MM.1S (cell line): ENCODE measurements at regions not wholly inside any gene's neighbourhood (a gene's known extent, or its start where the extent isn't known, plus 50 kb on each side); places are given as distances from the start of the nearest gene placed in this dataset.

Experiments used
- DNase-seq: peaks from one replicate; pipeline ENCODE4 v3.0.0-alpha.2; 2015
- H2AFZ ChIP-seq: fragments of 300-600 bp; sonication (generic); 2 replicates; pipeline ENCODE4 v1.6.0; 2016; ENCODE audit warnings: antibody characterized with exemption, low read length
- H3F3A ChIP-seq: fragments of 300-600 bp; sonication (generic); 2 replicates; pipeline ENCODE4 v1.6.1; 2016; ENCODE audit warnings: mild to moderate bottlenecking, antibody characterized with exemption, low read length, moderate library complexity, mixed read lengths; ENCODE audit not compliant: insufficient read depth
- H3K27ac ChIP-seq: fragments of 300-600 bp; sonication (generic); 2 replicates; pipeline ENCODE4 v1.5.1; 2016; ENCODE audit warnings: mild to moderate bottlenecking, low read length
- H3K27me3 ChIP-seq: fragments of 300-600 bp; sonication (generic); replicated peaks from 2 replicates; pipeline ENCODE4 v1.6.0; 2016; ENCODE audit warnings: low read length; ENCODE audit not compliant: insufficient read depth
- H3K36me3 ChIP-seq: fragments of 300-600 bp; sonication (generic); replicated peaks from 2 replicates; pipeline ENCODE4 v1.6.1; 2016; ENCODE audit warnings: mild to moderate bottlenecking, low read length, mixed read lengths; ENCODE audit not compliant: insufficient read depth
- H3K4me1 ChIP-seq: fragments of 300-600 bp; sonication (generic); 2 replicates; pipeline ENCODE4 v1.6.1; 2016; ENCODE audit warnings: low read length, mixed read lengths
- H3K4me2 ChIP-seq: fragments of 300-600 bp; sonication (generic); 2 replicates; pipeline ENCODE4 v1.6.0; 2016; ENCODE audit warnings: low read depth, low read length
- H3K4me3 ChIP-seq: fragments of 300-600 bp; sonication (generic); 2 replicates; pipeline ENCODE4 v1.5.1; 2016; ENCODE audit warnings: low read length, mixed read lengths
- H3K79me2 ChIP-seq: fragments of 300-600 bp; sonication (generic); 2 replicates; pipeline ENCODE4 v1.6.1; 2016; ENCODE audit warnings: mixed run types, low read length, mixed read lengths
- H3K9ac ChIP-seq: fragments of 300-600 bp; sonication (generic); 2 replicates; pipeline ENCODE4 v1.6.1; 2016; ENCODE audit warnings: low read length, mixed read lengths
- H3K9me2 ChIP-seq: fragments of 300-600 bp; sonication (generic); replicated peaks from 2 replicates; pipeline ENCODE4 v1.6.1; 2016; ENCODE audit warnings: mild to moderate bottlenecking, low read length, mixed read lengths; ENCODE audit not compliant: insufficient read depth
- H3K9me3 ChIP-seq: fragments of 300-600 bp; sonication (generic); replicated peaks from 2 replicates; pipeline ENCODE4 v1.6.1; 2016; ENCODE audit warnings: mild to moderate bottlenecking, low read length, mixed read lengths; ENCODE audit not compliant: insufficient read depth
- H4K20me1 ChIP-seq: fragments of 300-600 bp; sonication (generic); 2 replicates; pipeline ENCODE4 v1.6.1; 2016; ENCODE audit warnings: mild to moderate bottlenecking, low read length, moderate library complexity, mixed read lengths; ENCODE audit not compliant: insufficient read depth
- EZH2 ChIP-seq: fragments of 300-600 bp; sonication (generic); optimal IDR thresholded peaks from 2 replicates; pipeline ENCODE3; 2017; ENCODE audit warnings: low read depth, mild to moderate bottlenecking, antibody characterized with exemption, low read length, mixed read lengths
- EZH2phosphoT487 ChIP-seq: fragments of 300-600 bp; sonication (generic); IDR thresholded peaks from 2 replicates; pipeline ENCODE4 v1.6.1; 2018; ENCODE audit warnings: antibody characterized with exemption, low read length
- TF ChIP-seq, protein P1 (sequence below): fragments of 300-600 bp; sonication (generic); IDR thresholded peaks from 2 replicates; pipeline ENCODE4 v1.5.1; 2016; ENCODE audit warnings: antibody characterized with exemption, low read length, mixed read lengths

DNA sequence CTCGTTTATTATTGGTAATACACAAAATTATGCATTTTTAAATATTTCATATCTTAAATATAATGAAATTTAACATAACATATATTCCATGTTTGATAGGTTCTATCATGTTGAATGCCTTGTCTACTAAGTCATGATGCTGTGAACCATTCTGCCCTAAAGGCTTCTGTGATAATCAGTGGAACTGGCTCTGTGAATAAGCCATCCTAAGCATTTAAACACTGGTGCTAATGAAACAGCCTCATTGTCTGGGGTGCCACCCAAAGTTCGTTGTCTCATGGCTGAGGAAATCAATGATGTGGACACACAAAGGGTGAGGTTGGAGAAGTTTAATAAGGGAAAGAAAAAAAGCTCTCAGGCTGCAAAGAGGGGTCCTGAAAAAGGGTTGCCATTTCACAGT lies 264.7 kb upstream of the ZRANB2 start:
- Histone ChIP-seq H3K36me3 (no peaks in the 10 kb centered on the region), H3F3A (no peaks in the 10 kb centered on the region), H4K20me1 (no peaks in the 10 kb centered on the region), H3K4me3 (no peak overlapping the region), H3K4me1 (0 out of 2 replicates have a peak, but pooled peaks cover 3% of the 10 kb centered on the region), H2AFZ (no peak overlapping the region), H3K9me2 (no peaks in the 10 kb centered on the region), H3K79me2 (no peaks in the 10 kb centered on the region), H3K9me3 (no peaks in the 10 kb centered on the region), H3K27ac (no peak overlapping the region), H3K4me2 (no peak overlapping the region), H3K9ac (no peak overlapping the region), H3K27me3 (no peaks in the 10 kb centered on the region)
- DNase-seq = no peak
- TF ChIP-seq EZH2 (no peak), EZH2phosphoT487 (no peak)
- TF ChIP-seq, protein P1, sequence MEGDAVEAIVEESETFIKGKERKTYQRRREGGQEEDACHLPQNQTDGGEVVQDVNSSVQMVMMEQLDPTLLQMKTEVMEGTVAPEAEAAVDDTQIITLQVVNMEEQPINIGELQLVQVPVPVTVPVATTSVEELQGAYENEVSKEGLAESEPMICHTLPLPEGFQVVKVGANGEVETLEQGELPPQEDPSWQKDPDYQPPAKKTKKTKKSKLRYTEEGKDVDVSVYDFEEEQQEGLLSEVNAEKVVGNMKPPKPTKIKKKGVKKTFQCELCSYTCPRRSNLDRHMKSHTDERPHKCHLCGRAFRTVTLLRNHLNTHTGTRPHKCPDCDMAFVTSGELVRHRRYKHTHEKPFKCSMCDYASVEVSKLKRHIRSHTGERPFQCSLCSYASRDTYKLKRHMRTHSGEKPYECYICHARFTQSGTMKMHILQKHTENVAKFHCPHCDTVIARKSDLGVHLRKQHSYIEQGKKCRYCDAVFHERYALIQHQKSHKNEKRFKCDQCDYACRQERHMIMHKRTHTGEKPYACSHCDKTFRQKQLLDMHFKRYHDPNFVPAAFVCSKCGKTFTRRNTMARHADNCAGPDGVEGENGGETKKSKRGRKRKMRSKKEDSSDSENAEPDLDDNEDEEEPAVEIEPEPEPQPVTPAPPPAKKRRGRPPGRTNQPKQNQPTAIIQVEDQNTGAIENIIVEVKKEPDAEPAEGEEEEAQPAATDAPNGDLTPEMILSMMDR = no peak

DNA sequence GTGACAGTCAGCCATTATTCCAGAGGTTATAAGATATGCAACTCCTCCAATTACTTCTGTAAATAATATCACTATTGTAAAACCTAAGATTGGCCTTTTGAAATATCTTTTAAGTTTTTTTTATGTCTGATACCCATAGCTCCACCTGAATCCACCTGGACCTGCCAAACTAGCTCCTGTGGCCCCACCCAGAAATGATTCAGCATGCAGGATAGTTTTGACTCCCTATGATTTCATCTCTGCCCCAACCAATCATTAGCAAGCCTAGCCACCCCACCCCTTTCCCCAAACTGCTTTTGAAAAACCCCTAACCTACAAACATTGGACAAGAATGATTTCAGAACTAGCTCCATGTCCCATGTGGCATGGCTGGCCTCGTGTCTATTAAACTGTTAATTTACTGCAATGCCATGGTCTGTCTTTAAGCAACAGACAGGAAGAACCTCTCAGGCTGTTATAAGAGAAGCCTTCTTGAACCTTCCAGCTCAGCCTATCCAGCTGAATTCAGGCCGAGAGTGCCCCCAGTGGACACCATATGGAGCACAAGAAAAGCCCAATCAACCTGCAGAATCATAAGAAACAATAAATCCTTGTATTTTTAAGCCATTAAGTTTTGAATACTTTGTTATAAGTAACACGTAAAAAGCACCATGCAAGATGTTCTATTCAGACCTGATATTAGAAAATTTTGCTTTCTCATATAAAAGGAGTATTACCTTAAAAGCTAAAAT lies 263.0 kb upstream of the ZRANB2 start:
- no peaks in the 10 kb centered on the region for H4K20me1 ChIP-seq
- no peak overlapping the region for H3K4me2 ChIP-seq
- DNase-seq = no peak
- H3K4me1 ChIP-seq = 0 out of 2 replicates have a peak, but pooled peaks cover 3% of the 10 kb centered on the region
- no peak for TF ChIP-seq EZH2
- TF ChIP-seq, protein P1 = peak; percentile 29
- no peaks in the 10 kb centered on the region for H3K36me3 ChIP-seq
- H3K9me3 ChIP-seq = no peaks in the 10 kb centered on the region
- H2AFZ ChIP-seq = no peak overlapping the region
- no peak overlapping the region for H3K9ac ChIP-seq
- H3F3A ChIP-seq = no peaks in the 10 kb centered on the region
- no peaks in the 10 kb centered on the region for H3K9me2 ChIP-seq
- no peak overlapping the region for H3K4me3 ChIP-seq
- no peak overlapping the region for H3K27ac ChIP-seq
- no peaks in the 10 kb centered on the region for H3K27me3 ChIP-seq
- H3K79me2 ChIP-seq = no peaks in the 10 kb centered on the region

DNA sequence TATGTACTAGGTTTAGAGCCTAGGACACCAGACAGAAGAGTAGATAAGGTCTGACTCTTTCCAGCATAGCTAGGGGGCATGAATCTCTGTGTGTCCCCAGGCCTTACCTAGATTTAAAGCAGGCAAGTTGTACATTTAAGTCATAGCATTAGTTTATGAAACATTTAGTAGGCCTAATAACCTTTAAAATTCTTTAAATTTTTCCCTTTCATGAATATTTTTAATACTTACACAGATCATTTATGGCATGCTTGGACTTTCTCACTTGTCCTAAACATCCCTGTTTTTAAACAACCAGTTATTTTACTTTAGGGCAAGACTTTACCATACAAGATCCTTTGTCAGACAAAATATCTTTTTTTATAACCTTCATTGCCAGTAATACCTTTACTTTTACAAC lies 258.4 kb upstream of the ZRANB2 start:
- no peaks in the 10 kb centered on the region for H3K27me3 ChIP-seq
- no peak for DNase-seq
- no peaks in the 10 kb centered on the region for H3F3A ChIP-seq
- no peak overlapping the region for H3K9ac ChIP-seq
- TF ChIP-seq, protein P1 = no peak
- TF ChIP-seq EZH2phosphoT487 (no peak), EZH2 (no peak)
- H4K20me1 ChIP-seq = no peaks in the 10 kb centered on the region
- no peaks in the 10 kb centered on the region for H3K9me2 ChIP-seq
- H3K36me3 ChIP-seq = no peaks in the 10 kb centered on the region
- H3K4me3 ChIP-seq = no peak overlapping the region
- H3K4me1 ChIP-seq = no peaks in the 10 kb centered on the region
- H3K9me3 ChIP-seq = no peaks in the 10 kb centered on the region
- no peak overlapping the region for H3K4me2 ChIP-seq
- H3K27ac ChIP-seq = no peak overlapping the region
- no peak overlapping the region for H2AFZ ChIP-seq
- no peaks in the 10 kb centered on the region for H3K79me2 ChIP-seq
